Erythroblast (primary cell): ENCODE measurements at regions not wholly inside any gene's neighbourhood (a gene's known extent, or its start where the extent isn't known, plus 50 kb on each side); places are given as distances from the start of the nearest gene placed in this dataset.

Source experiments
- GATA1 ChIP-seq: IDR thresholded peaks from 2 replicates; pipeline ENCODE4 v1.6.1; 2011; ENCODE audit warnings: low read depth, mild to moderate bottlenecking, control low read depth, low read length, moderate library complexity
- POLR2A ChIP-seq: IDR thresholded peaks from 2 replicates; pipeline ENCODE4 v1.6.1; 2011; ENCODE audit warnings: mild to moderate bottlenecking, low read length

DNA sequence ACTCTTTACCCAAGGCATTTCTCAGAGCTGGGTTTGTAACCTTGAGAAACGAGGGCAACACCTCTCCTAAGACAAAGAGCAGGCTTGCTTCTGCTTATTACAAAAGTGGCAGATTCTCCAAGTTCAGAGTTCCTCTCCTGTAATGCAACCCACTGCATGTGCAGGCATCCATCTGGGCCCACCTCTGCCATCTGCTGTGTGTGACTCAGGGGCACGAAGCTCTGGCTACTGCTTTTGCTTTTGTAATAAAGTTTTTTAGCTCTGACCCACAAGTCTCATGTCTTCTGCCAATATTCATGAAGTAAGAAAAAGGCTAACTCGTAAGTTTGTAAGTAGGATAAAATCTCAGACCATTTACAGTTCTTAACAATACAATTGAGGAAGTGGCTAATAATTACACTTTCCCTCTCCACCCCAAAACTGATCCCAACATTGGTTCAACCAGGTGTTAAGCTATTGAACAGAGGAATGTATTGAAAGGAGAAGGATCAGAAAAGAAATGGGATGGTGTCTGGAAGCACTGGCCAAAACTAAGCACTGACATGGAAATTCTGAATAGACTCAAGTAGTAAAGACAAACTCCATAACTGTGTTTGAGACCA, 51.7 kb upstream of the SMLR1 start:
- TF ChIP-seq POLR2A (no peak), GATA1 (no peak)
